ENCODE measurements at regions not wholly inside any gene's neighbourhood (a gene's known extent, or its start where the extent isn't known, plus 50 kb on each side); places are given as distances from the start of the nearest gene placed in this dataset.
A peak's percentile ranks its signal among the peaks of the same experiment; 100 is the strongest.

DNA sequence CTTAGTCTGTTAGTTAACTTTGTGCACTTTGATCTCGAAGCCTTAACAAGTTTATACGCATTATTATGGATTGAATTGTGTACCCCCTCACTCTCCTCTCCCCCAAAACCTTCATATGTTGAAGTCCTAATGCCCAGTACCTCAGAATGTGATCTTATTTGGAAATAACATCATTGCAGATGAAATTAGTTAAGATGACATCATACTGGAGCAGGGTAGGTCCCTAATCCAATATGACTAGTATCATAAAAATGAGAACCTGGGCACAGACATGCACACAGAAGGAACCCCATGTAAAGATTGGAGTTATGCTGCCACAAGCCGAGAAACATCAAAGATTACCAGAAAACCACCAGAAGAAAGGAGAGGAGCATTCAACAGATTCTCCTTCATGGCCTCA, 85.8 kb upstream of the TSC22D1 start:
- TF ChIP-seq, protein P1, sequence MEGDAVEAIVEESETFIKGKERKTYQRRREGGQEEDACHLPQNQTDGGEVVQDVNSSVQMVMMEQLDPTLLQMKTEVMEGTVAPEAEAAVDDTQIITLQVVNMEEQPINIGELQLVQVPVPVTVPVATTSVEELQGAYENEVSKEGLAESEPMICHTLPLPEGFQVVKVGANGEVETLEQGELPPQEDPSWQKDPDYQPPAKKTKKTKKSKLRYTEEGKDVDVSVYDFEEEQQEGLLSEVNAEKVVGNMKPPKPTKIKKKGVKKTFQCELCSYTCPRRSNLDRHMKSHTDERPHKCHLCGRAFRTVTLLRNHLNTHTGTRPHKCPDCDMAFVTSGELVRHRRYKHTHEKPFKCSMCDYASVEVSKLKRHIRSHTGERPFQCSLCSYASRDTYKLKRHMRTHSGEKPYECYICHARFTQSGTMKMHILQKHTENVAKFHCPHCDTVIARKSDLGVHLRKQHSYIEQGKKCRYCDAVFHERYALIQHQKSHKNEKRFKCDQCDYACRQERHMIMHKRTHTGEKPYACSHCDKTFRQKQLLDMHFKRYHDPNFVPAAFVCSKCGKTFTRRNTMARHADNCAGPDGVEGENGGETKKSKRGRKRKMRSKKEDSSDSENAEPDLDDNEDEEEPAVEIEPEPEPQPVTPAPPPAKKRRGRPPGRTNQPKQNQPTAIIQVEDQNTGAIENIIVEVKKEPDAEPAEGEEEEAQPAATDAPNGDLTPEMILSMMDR (conservative IDR thresholded peaks at IDR 0.05; ENCODE audit: low read depth, low read length): no peak
- no peak for DNase-seq (ENCODE audit: low read depth)
- H3K4me3 ChIP-seq (ENCODE audit: low read depth, low read length): no peak overlapping the region

DNA sequence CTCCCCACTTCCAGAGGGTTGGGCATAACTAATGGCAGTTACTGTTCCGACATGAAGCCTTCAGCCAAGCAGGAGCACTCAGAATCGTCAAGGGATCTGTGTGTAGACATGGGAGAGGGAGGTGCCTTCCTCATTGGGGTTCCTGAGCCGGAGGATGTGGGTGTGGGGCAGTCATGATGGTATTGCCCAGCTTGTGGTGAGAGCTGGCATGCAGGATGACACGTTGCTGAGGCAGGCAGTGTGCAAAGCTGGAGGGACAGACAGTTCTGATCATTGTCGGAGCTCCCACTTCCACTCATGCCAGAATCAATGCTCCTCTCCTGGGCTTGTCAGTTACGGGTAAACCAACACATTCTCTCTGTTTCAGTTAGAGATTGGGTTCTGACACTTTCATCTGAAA, 83.9 kb upstream of the TSC22D1 start:
- no peak for DNase-seq (ENCODE audit: low read depth)

DNA sequence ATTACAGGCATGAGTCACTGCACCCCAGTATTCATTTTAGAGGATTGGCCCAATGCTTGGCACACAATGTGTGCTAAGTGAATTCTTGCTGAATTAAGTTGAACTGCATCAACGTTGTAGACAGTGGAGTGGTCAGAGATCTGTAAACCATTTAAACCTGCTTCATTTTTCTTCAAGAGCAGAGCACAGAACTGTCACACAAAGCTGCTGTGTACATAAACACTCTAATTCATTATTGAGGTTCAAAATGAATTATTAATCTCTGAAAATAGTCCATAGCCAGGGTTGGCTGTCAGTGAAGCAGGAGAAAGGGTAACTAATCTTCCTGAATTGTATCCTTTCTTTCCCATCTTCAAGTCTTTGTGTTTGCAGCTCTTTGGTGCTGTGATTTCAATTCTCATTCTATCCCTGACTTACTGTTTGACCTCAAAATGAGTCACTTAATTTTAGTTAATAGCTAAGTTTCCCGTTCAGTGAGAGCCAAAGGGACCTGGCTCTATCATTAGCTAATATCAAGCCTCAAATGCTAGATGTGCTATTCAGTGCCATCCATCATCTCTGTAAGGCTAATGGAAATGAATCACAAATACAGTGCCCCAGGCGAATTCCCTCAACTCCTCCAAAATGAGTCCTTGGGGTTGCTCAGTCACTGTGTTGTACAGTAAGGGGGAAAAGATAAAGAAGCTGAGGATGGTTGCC, 77.0 kb upstream of the TSC22D1 start:
- DNase-seq (ENCODE audit: low read depth): no peak
- no peak overlapping the region for H3K4me3 ChIP-seq (ENCODE audit: low read depth, low read length)
- TF ChIP-seq, protein P1 (conservative IDR thresholded peaks at IDR 0.05; ENCODE audit: low read depth, low read length): no peak

More for the DNA sequence above, 83.9 kb upstream of the TSC22D1 start:
- no peak overlapping the region for H3K4me3 ChIP-seq (ENCODE audit: low read depth, low read length)
- TF ChIP-seq, protein P1 (conservative IDR thresholded peaks at IDR 0.05; ENCODE audit: low read depth, low read length): no peak

DNA sequence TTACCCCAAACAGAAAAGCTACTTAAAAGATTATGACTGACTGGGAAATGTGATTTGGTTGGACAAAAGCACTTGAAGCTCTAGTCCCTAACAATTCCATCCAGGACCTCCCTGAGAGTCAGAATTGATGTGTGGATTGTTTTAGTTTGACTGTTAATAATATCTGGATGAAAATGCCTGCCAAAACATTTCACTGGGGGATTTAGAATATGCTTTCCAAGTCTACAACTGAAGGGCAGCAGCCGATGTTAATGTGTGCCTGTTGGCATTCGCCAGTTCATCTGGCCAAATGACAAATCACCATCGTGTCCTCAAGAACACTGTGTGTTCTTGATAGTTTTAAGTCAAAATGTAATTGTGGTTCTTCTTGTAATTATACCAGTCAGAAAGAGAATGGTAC, 76.0 kb upstream of the TSC22D1 start:
- H3K4me3 ChIP-seq (ENCODE audit: low read depth, low read length): no peak overlapping the region
- no peak for DNase-seq (ENCODE audit: low read depth)
- TF ChIP-seq, protein P1 (conservative IDR thresholded peaks at IDR 0.05; ENCODE audit: low read depth, low read length): no peak

DNA sequence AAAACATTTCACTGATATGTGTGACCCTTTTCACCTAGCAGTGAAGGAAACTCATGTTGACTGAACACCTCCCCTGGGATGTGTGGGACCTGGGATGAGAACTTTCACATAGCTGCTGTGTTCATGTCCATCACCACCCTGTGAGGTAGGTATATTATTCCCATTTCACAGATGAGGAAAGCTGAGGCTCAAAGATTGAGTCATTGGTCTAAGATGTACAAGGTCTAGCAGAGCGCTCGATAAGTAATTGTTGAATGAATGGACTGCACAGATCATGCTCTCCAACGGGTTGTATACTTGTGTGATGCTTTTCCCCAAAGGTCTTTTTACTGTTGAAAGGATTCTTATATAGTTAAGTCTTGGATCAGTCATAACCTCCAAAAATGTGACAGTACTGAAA, 75.6 kb upstream of the TSC22D1 start:
- TF ChIP-seq, protein P1 (conservative IDR thresholded peaks at IDR 0.05; ENCODE audit: low read depth, low read length): no peak
- no peak for DNase-seq (ENCODE audit: low read depth)

DNA sequence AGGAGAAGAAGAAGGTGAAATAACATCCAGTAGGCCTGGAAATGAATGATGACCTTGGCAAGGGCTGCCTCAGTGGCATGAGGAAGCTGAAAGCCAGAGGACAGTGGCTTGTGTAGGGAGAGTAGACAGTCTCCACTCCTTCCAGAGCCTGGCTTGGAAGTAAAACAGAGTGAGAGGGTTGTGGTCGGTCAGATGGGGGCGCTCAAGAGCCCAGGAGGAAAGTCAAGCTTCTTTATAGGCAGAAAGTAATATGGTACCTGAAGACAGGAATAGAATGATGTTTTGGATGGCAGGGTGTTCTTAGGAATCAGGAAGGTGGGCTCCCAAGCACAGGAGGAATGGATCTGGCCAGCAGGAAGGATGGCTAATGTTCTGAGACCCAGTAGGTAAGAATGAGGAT, 75.1 kb upstream of the TSC22D1 start:
- TF ChIP-seq, protein P1 (conservative IDR thresholded peaks at IDR 0.05; ENCODE audit: low read depth, low read length): peak; percentile 33
- H3K4me3 ChIP-seq (ENCODE audit: low read depth, low read length): no peak overlapping the region
- DNase-seq (ENCODE audit: low read depth): no peak

More for the DNA sequence above, 75.6 kb upstream of the TSC22D1 start:
- no peak overlapping the region for H3K4me3 ChIP-seq (ENCODE audit: low read depth, low read length)

DNA sequence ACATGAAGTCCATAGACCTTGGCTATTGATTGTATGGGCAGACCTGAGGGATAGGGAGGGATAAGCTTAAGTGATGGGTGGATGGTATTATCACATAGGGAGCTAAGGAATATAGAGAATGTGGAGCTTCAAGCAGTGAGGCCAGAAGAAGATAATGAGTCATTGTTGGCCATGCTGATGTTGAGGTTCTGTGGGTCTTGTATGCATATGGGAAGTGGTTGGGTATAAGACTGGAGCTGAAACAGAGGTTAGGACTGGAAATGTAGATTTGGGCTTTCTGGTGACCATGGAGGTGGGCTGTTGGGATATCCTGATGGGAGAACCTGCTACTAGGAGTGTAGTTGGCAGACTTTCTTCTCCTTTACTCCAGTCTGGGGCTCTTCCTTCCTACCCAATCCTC, 73.7 kb upstream of the TSC22D1 start:
- H3K4me3 ChIP-seq (ENCODE audit: low read depth, low read length): no peak overlapping the region
- TF ChIP-seq, protein P1 (conservative IDR thresholded peaks at IDR 0.05; ENCODE audit: low read depth, low read length): no peak
- DNase-seq (ENCODE audit: low read depth): no peak
